Psoas muscle (tissue), 7 donors: ENCODE measurements at regions not wholly inside any gene's neighbourhood (a gene's known extent, or its start where the extent isn't known, plus 50 kb on each side); places are given as distances from the start of the nearest gene placed in this dataset.

ENCODE experiments used
- ATAC-seq, 4 donors: fragments of 200-7000 bp; cut with Tn5 transposase; one replicate each; pipeline ENCODE4 v1.9.1; 2020; ENCODE audit warnings: moderate library complexity in 3 of 4, mild to moderate bottlenecking in 2 of 4
- DNase-seq, 2 donors: peaks; one replicate each; pipeline ENCODE4 v3.0.0-alpha.2; 2020
- H3K27ac ChIP-seq: fragments of 200-600 bp; one replicate; pipeline ENCODE4 v1.8.0; 2022
- H3K27me3 ChIP-seq, 3 donors: fragments of 200-600 bp in 1 of 3; one replicate each; pipeline versions ENCODE4 v1.6.1 to v1.8.0; 2013 to 2022; ENCODE audit warnings: low read length in 2 of 3, mild to moderate bottlenecking in 2 of 3, moderate library complexity in 1 of 3; ENCODE audit not compliant: insufficient read depth in 3 of 3
- H3K36me3 ChIP-seq, 2 donors: fragments of 200-600 bp in 1 of 2; one replicate each; pipeline versions ENCODE4 v1.6.1 to v1.8.0; 2013 to 2022; ENCODE audit warnings: low read depth in 1 of 2, mild to moderate bottlenecking in 1 of 2, moderate library complexity in 1 of 2; ENCODE audit not compliant: insufficient read depth in 1 of 2
- H3K4me1 ChIP-seq: fragments of 200-600 bp; one replicate; pipeline ENCODE4 v1.8.0; 2022
- H3K4me3 ChIP-seq: fragments of 200-600 bp; one replicate; pipeline ENCODE4 v1.8.0; 2022; ENCODE audit warnings: mild to moderate bottlenecking
- H3K9me3 ChIP-seq: fragments of 200-600 bp; one replicate; pipeline ENCODE4 v1.8.0; 2022
- CTCF ChIP-seq: fragments of 200-600 bp; IDR thresholded peaks from one replicate; pipeline ENCODE4 v1.8.0; 2022; ENCODE audit warnings: antibody characterized with exemption
- WGBS, 3 donors: extraction: QIAGEN DNeasy Blood & Tissue Kit; methylation state at CpG; one replicate each; pipeline versions ENCODE4 v1.1.6 to v1.1.7; 2013; 5-methylcytosine and 5-hydroxymethylcytosine counted together
- intact Hi-C, 2 donors: fragments of 100-400 bp; cut with DNase I; formaldehyde crosslinking; loops; one replicate each; pipeline versions ENCODE4 v1.11.0 to v1.14.2; 2022
- donor health status: healthy with polysubstance abuse.
- donor health status: DM: no; HTN: no; CAD: no; lungs with moderate emphysema.
- donor health status: Bipolar disorder and iron deficiency.
- donor health status: healthy.
- donor health status: DM: yes; HTN: yes; CAD: no.
- donor health status: DM: no; HTN: no; CAD: no.
- donor health status: DM: yes; HTN: yes; CAD: no.

- 20 to 28% (median 23%) methylated on average over 18 of the region's 18 CpGs for WGBS, 3 donors
- intact Hi-C loops: no loop called here
Measured at GRCh38 chr1:5296557-5297179, 642.3 kb downstream of the AJAP1 start.

GRCh38 chr1:5296095-5296494 is 641.7 kb downstream of the AJAP1 start:
- Histone ChIP-seq H3K9me3 (no peaks in the 10 kb centered on the region), H3K27me3 (peaks cover 0 to 22% (median 4%) of the 10 kb centered on the region in 3 donors), H3K36me3 (no peaks in the 10 kb centered on the region), H3K4me1 (no peaks in the 10 kb centered on the region), H3K4me3 (no peak overlapping the region), H3K27ac (no peak overlapping the region)
- no peak for ATAC-seq
- no peak for DNase-seq
- WGBS, 3 donors: 25 to 27% (median 27%) methylated on average over 12 of the region's 12 CpGs
- intact Hi-C loops: no loop called here
- no peak for TF ChIP-seq CTCF

More at GRCh38 chr1:5296557-5297179, 642.3 kb downstream of the AJAP1 start:
- H3K36me3 ChIP-seq: no peaks in the 10 kb centered on the region
- ATAC-seq (no peak), DNase-seq (no peak)
- H3K9me3 ChIP-seq: no peaks in the 10 kb centered on the region
- H3K4me1 ChIP-seq: no peaks in the 10 kb centered on the region
- H3K27ac ChIP-seq: no peak overlapping the region
- H3K27me3 ChIP-seq: peaks cover 0 to 22% (median 4%) of the 10 kb centered on the region in 3 donors
- H3K4me3 ChIP-seq: no peak overlapping the region
- no peak for TF ChIP-seq CTCF

GRCh38 chr1:5291889-5292288 is 637.5 kb downstream of the AJAP1 start:
- Histone ChIP-seq H3K9me3 (no peaks in the 10 kb centered on the region), H3K4me1 (no peaks in the 10 kb centered on the region), H3K27ac (no peak overlapping the region), H3K36me3 (no peaks in the 10 kb centered on the region), H3K27me3 (peaks cover 0 to 15% (median 4%) of the 10 kb centered on the region in 3 donors), H3K4me3 (no peak overlapping the region)
- no peak for ATAC-seq
- no peak for DNase-seq
- 70 to 71% (median 70%) methylated on average over 6 of the region's 6 CpGs for WGBS, 3 donors
- TF ChIP-seq CTCF: no peak
- intact Hi-C loops: no loop called here

GRCh38 chr1:5287178-5288150 is 633.1 kb downstream of the AJAP1 start:
- no peak for DNase-seq
- intact Hi-C loops: no loop called here
- H3K9me3 ChIP-seq: no peaks in the 10 kb centered on the region
- no peaks in the 10 kb centered on the region for H3K4me1 ChIP-seq
- no peak for ATAC-seq
- 25 to 36% (median 27%) methylated on average over 17 of the region's 17 CpGs for WGBS, 3 donors
- no peak overlapping the region for H3K4me3 ChIP-seq
- H3K27ac ChIP-seq: no peak overlapping the region
- H3K27me3 ChIP-seq: peaks cover 0 to 3% (median 3%) of the 10 kb centered on the region in 3 donors
- H3K36me3 ChIP-seq: no peaks in the 10 kb centered on the region
- TF ChIP-seq CTCF: no peak
